ENCODE measurements at regions not wholly inside any gene's neighbourhood (a gene's known extent, or its start where the extent isn't known, plus 50 kb on each side); places are given as distances from the start of the nearest gene placed in this dataset.

- no peak overlapping the region for H3K4me3 ChIP-seq
- no peak for TF ChIP-seq CTCF (IDR thresholded peaks at IDR 0.05)
- no peaks in the 10 kb centered on the region for H3K4me1 ChIP-seq
- DNase-seq, result no peak
- intact Hi-C loops (cut with DNase I), result no loop called here
- H3K27me3 ChIP-seq, result no peaks in the 10 kb centered on the region
- H3K27ac ChIP-seq, result no peak overlapping the region
- no peak for ATAC-seq
- no peaks in the 10 kb centered on the region for H3K36me3 ChIP-seq
- no peaks in the 10 kb centered on the region for H3K9me3 ChIP-seq
Observed at GRCh38 chr12:131611416-131612091, 99.3 kb upstream of the SFSWAP start.

DNA sequence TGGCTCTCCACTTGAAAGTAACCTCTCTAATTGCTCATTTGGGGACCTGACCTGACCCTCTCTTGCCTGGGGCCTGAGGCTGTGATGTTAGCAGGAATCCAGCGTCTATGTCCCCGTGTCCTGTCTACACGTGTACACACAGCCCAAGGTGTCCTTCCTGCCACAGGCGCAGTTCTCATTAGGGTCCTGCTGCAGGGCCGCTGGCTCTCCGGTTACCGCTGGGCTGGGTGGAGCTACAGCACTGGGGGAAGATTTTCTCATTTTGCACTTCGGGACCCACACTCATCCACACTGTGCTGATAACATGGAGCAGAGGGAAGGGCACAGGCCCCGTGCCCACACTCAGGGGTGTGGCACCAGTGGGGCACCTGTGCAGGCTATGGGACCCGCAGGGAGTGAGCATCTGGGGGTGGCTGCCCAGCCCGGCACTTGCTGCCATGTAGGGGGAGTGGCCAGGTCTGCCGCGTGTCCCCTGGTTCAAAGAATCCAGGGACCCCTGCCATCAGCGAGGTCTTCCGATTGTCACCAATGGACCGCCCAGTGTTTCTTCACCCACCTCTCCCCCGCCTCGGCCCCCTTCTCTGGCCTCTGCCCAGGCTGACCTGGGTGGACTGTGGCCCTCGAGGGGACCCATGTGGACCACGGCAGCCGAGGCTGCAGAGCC, 98.7 kb upstream of the SFSWAP start:
- Histone ChIP-seq H3K4me1 (no peaks in the 10 kb centered on the region), H3K27ac (no peak overlapping the region), H3K4me3 (no peak overlapping the region), H3K27me3 (no peaks in the 10 kb centered on the region), H3K9me3 (no peaks in the 10 kb centered on the region), H3K36me3 (no peaks in the 10 kb centered on the region)
- no peak for TF ChIP-seq CTCF (IDR thresholded peaks at IDR 0.05)
- intact Hi-C loops (cut with DNase I), result no loop called here
- DNase-seq (no peak), ATAC-seq (no peak)

GRCh38 chr12:131613186-131613585, 97.7 kb upstream of the SFSWAP start:
- intact Hi-C loops (cut with DNase I), result no loop called here
- TF ChIP-seq CTCF (IDR thresholded peaks at IDR 0.05), result no peak
- DNase-seq (no peak), ATAC-seq (no peak)
- no peaks in the 10 kb centered on the region for H3K36me3 ChIP-seq
- no peak overlapping the region for H3K27ac ChIP-seq
- H3K9me3 ChIP-seq, result no peaks in the 10 kb centered on the region
- H3K4me1 ChIP-seq, result no peaks in the 10 kb centered on the region
- H3K4me3 ChIP-seq, result no peak overlapping the region
- no peaks in the 10 kb centered on the region for H3K27me3 ChIP-seq

DNA sequence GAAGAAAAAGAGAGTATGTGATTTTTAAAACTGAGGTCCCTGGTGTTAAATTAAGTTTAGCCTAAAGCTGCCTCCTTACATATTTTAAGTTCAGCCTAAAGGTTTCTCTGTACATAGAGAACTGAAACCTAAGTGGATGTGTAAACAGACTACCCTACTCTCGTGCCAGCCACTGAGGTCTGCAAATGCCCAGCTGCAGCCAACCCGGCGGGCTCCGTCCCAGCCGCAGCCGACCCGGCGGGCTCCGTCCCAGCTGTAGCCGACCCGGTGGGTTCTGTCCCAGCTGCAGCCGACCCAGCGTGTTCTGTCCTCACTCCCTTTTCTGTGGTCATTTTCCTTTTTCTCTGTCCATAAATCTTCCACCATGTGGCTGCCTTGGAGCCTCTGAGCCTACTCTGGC, 97.2 kb upstream of the SFSWAP start:
- Histone ChIP-seq H3K27me3 (no peaks in the 10 kb centered on the region), H3K4me3 (no peak overlapping the region), H3K9me3 (no peaks in the 10 kb centered on the region), H3K36me3 (no peaks in the 10 kb centered on the region), H3K27ac (no peak overlapping the region), H3K4me1 (no peaks in the 10 kb centered on the region)
- ATAC-seq (no peak), DNase-seq (no peak)
- TF ChIP-seq CTCF (IDR thresholded peaks at IDR 0.05), result no peak
- intact Hi-C loops (cut with DNase I), result no loop called here

DNA sequence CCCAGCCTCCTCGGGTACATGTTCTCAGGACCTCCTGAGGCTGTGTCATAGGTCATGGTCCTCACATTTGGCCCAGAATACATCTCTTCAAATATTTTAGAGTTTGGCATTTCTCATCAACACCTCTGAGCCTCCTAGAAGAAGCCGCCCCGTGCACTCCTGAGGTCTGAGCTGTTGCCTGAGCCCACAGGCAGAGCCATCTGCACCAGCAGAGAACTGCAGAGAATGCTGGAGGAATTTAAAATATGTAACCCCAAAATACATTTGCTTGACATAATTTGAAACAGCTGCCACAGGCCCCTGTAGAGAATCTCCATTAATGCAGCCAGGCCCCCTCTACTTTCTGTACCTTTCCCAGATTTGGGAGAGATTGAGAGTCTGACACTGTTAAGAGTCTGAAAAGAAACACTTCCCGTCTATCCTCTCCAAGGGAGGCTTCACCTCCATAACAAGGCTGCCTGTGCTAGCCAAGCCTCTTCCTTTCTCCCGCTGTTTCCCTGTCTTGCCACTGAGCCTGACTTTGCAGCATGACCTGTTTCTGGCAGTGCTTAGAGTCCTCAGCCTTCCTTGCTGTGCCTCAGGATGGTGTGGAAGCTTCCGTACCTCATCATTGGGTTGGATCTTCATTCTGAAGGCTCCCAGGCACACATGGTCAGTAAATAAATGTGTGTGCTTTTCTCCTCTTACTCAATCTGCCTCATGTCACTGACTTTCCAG, 95.4 kb upstream of the SFSWAP start:
- no peaks in the 10 kb centered on the region for H3K27me3 ChIP-seq
- intact Hi-C loops (cut with DNase I), result no loop called here
- no peaks in the 10 kb centered on the region for H3K9me3 ChIP-seq
- H3K36me3 ChIP-seq, result no peaks in the 10 kb centered on the region
- H3K4me3 ChIP-seq, result no peak overlapping the region
- ATAC-seq (no peak), DNase-seq (no peak)
- no peaks in the 10 kb centered on the region for H3K4me1 ChIP-seq
- no peak for TF ChIP-seq CTCF (IDR thresholded peaks at IDR 0.05)
- no peak overlapping the region for H3K27ac ChIP-seq
